GM18498 (cell line): ENCODE measurements at regions not wholly inside any gene's neighbourhood (a gene's known extent, or its start where the extent isn't known, plus 50 kb on each side); places are given as distances from the start of the nearest gene placed in this dataset.
"Not testable (repeated sequence)": the region's sequence is repeated elsewhere in the genome, so short reads cannot be mapped to it uniquely, and the experiment has no call there.

ENCODE experiments used
- ATAC-seq: cut with Tn5 transposase; IDR thresholded peaks from one replicate; pipeline ENCODE4 v1.9.1; 2021; ENCODE audit warnings: mild to moderate bottlenecking, moderate library complexity; ENCODE audit not compliant: unreplicated experiment

- ATAC-seq, result no peak
Observed at GRCh38 chr2:35606394-35606793, 749.2 kb upstream of the CRIM1 start.

GRCh38 chr2:35598310-35598709, 757.3 kb upstream of the CRIM1 start:
- no peak for ATAC-seq

- no peak for ATAC-seq
Observed at GRCh38 chr2:35591886-35592285, 763.7 kb upstream of the CRIM1 start.

- no peak for ATAC-seq
Observed at GRCh38 chr2:35585972-35586371, 769.6 kb upstream of the CRIM1 start.

- ATAC-seq, result no peak
Observed at GRCh38 chr2:35582637-35583036, 772.9 kb upstream of the CRIM1 start.

- ATAC-seq, result no peak
Observed at GRCh38 chr2:35580956-35581355, 774.6 kb upstream of the CRIM1 start.

GRCh38 chr2:35568574-35568973, 787.0 kb upstream of the CRIM1 start:
- ATAC-seq, result not testable (repeated sequence)

GRCh38 chr2:35562488-35562887, 793.1 kb upstream of the CRIM1 start:
- ATAC-seq, result no peak

- no peak for ATAC-seq
Observed at GRCh38 chr2:35548171-35548570, 807.4 kb upstream of the CRIM1 start.

GRCh38 chr2:35545301-35545700, 810.3 kb upstream of the CRIM1 start:
- ATAC-seq, result no peak

GRCh38 chr2:35538796-35539195, 816.8 kb upstream of the CRIM1 start:
- no peak for ATAC-seq

- ATAC-seq, result no peak
Observed at GRCh38 chr2:35530615-35531135, 824.9 kb upstream of the CRIM1 start.

- no peak for ATAC-seq
Observed at GRCh38 chr2:35526741-35527140, 828.8 kb upstream of the CRIM1 start.

- no peak for ATAC-seq
Observed at GRCh38 chr2:35522450-35522849, 833.1 kb upstream of the CRIM1 start.

GRCh38 chr2:35510636-35511035, 844.9 kb upstream of the CRIM1 start:
- no peak for ATAC-seq

GRCh38 chr2:35508601-35509000, 847.0 kb upstream of the CRIM1 start:
- no peak for ATAC-seq

- ATAC-seq, result no peak
Observed at GRCh38 chr2:35504419-35504818, 851.2 kb upstream of the CRIM1 start.

GRCh38 chr2:35503738-35504199, 851.8 kb upstream of the CRIM1 start:
- no peak for ATAC-seq

GRCh38 chr2:35503311-35503710, 852.3 kb upstream of the CRIM1 start:
- ATAC-seq, result no peak

- ATAC-seq, result no peak
Observed at GRCh38 chr2:35501076-35501475, 854.5 kb upstream of the CRIM1 start.

GRCh38 chr2:35496022-35496421, 859.6 kb upstream of the CRIM1 start:
- no peak for ATAC-seq

- no peak for ATAC-seq
Observed at GRCh38 chr2:35495182-35495581, 860.4 kb upstream of the CRIM1 start.

GRCh38 chr2:35478121-35478520, 877.5 kb upstream of the CRIM1 start:
- ATAC-seq, result not testable (repeated sequence)
